ENCODE measurements at regions not wholly inside any gene's neighbourhood (a gene's known extent, or its start where the extent isn't known, plus 50 kb on each side); places are given as distances from the start of the nearest gene placed in this dataset.

DNA sequence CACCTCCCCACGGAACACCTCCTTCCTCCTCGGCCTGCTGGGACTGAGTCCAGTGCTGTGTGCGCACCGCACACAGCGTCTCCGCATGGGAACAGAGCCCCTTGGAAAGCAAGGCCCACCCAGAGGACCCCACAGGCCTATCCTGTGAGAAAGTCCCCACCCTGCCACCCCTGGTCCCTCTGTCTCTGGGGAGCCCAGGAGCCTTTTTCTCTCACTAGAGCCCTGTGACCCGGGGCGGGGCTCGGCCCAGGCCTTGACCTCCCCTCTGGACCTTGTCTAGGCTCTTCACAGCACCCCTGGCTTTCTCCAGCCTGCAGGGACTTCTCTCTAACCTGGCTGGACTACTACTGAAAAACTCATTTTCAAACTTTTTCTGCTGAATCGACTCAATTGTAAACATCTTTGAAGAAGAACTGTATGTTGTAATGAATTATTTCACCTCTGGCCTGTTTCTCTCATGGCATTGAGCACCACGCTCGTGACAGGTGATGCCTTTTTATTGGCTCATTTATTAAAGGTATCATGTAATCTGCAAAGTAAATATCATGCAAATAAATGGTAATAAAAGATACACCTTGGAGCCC, 89.2 kb downstream of the IRX1 start:
- no peaks in the 10 kb centered on the region for H3K9me3 ChIP-seq
- no peaks in the 10 kb centered on the region for H3K27me3 ChIP-seq
- no peaks in the 10 kb centered on the region for H3K4me1 ChIP-seq
- no peak overlapping the region for H3K4me3 ChIP-seq
- TF ChIP-seq POLR2A (IDR thresholded peaks at IDR 0.05), result no peak
- TF ChIP-seq, protein P1, sequence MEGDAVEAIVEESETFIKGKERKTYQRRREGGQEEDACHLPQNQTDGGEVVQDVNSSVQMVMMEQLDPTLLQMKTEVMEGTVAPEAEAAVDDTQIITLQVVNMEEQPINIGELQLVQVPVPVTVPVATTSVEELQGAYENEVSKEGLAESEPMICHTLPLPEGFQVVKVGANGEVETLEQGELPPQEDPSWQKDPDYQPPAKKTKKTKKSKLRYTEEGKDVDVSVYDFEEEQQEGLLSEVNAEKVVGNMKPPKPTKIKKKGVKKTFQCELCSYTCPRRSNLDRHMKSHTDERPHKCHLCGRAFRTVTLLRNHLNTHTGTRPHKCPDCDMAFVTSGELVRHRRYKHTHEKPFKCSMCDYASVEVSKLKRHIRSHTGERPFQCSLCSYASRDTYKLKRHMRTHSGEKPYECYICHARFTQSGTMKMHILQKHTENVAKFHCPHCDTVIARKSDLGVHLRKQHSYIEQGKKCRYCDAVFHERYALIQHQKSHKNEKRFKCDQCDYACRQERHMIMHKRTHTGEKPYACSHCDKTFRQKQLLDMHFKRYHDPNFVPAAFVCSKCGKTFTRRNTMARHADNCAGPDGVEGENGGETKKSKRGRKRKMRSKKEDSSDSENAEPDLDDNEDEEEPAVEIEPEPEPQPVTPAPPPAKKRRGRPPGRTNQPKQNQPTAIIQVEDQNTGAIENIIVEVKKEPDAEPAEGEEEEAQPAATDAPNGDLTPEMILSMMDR (IDR thresholded peaks at IDR 0.05), result no peak
- H3K27ac ChIP-seq, result no peak overlapping the region
- no peak for DNase-seq
- H3K36me3 ChIP-seq, result no peaks in the 10 kb centered on the region

DNA sequence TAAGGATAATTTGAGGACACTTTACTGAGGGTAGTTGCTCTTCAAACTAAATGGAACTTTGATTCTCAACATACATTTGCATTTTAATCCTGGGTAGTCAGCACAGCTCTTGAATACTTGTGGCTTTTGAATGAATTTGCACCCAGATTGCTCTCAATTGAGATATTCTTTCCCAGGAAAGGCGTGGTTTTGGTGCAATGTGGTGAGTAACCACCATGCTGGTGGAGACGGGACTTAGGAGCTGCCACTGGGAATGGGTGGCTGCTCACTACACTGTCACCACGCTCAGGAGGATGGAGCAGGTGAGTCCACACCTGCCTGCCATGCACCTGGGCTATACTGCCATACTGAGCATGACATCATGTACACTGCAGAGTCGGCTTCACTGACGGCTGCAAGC, 99.2 kb downstream of the IRX1 start:
- TF ChIP-seq, protein P1 (IDR thresholded peaks at IDR 0.05), result no peak
- Histone ChIP-seq H3K4me1 (no peaks in the 10 kb centered on the region), H3K27ac (no peak overlapping the region), H3K9me3 (no peaks in the 10 kb centered on the region), H3K4me3 (no peak overlapping the region), H3K27me3 (no peaks in the 10 kb centered on the region), H3K36me3 (no peaks in the 10 kb centered on the region)
- no peak for DNase-seq

DNA sequence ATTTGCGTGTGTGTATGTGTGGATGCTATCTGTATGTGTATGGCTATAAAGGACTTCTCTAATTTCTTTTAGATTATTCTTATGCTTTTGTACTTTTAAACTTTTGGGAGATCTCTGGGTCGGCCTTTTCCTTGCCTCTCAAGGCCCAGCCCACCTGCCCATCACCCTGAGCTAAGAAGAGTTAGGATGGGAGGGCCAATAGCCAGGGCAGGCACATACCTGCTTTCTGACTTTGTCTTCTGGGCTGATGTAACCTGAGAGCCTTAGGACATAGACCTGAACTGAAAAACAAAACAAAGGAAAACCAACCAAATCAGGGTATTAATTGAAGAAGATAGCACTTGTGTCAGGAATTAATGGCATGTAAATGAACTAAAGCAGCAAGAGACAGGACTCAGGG, 100.2 kb downstream of the IRX1 start:
- TF ChIP-seq, protein P1 (IDR thresholded peaks at IDR 0.05), result no peak
- TF ChIP-seq POLR2A (IDR thresholded peaks at IDR 0.05), result no peak
- Histone ChIP-seq H3K4me3 (no peak overlapping the region), H3K27ac (no peak overlapping the region), H3K4me1 (no peaks in the 10 kb centered on the region), H3K36me3 (no peaks in the 10 kb centered on the region), H3K9me3 (no peaks in the 10 kb centered on the region), H3K27me3 (no peaks in the 10 kb centered on the region)
- no peak for DNase-seq

DNA sequence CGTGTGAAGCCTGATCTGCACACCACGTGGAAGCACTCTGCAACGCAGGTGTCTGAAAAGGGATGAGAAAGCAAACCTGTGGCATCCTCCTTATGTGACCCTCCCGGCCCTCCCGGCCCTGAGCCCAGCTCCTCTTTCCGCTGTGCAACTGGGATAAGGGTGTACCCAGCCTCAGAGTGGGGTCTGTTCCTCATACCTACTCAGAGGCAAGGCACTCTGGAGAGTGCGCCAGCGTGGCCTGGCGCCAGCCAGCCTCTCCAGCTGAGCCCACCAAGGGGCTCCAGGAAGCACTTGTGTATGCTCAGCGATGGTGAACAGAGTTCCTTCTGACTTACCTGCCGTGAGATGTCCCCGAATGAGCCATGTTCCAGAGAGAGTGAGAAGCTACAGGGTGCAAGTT, 102.8 kb downstream of the IRX1 start:
- DNase-seq, result no peak
- Histone ChIP-seq H3K36me3 (no peaks in the 10 kb centered on the region), H3K4me1 (no peaks in the 10 kb centered on the region), H3K27ac (no peak overlapping the region), H3K9me3 (no peaks in the 10 kb centered on the region), H3K27me3 (no peaks in the 10 kb centered on the region), H3K4me3 (no peak overlapping the region)
- TF ChIP-seq POLR2A (IDR thresholded peaks at IDR 0.05), result no peak
- TF ChIP-seq, protein P1 (IDR thresholded peaks at IDR 0.05), result no peak

DNA sequence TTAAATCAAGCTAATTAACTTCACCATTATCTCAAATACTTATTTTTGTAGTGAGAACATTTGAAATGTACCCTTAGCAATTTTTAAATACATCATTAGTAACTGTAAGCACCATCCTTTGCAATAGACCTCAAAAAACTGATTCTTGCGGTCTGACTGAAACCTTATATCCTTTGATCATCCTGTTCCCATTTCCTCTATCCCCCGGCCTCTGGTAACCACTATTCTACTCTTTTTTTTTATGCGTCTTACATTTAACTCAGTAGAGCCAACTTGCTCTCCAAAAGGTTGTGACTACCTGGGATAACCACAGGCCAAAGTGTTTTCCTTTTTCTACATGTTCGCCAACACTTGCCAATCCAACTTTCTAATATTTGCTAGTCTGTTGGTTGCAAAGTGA, 106.1 kb downstream of the IRX1 start:
- H3K27me3 ChIP-seq, result no peaks in the 10 kb centered on the region
- no peak for DNase-seq
- TF ChIP-seq, protein P1 (IDR thresholded peaks at IDR 0.05), result no peak
- no peak for TF ChIP-seq POLR2A (IDR thresholded peaks at IDR 0.05)
- H3K36me3 ChIP-seq, result no peaks in the 10 kb centered on the region
- no peak overlapping the region for H3K27ac ChIP-seq
- H3K9me3 ChIP-seq, result no peaks in the 10 kb centered on the region
- no peak overlapping the region for H3K4me3 ChIP-seq
- H3K4me1 ChIP-seq, result no peaks in the 10 kb centered on the region

DNA sequence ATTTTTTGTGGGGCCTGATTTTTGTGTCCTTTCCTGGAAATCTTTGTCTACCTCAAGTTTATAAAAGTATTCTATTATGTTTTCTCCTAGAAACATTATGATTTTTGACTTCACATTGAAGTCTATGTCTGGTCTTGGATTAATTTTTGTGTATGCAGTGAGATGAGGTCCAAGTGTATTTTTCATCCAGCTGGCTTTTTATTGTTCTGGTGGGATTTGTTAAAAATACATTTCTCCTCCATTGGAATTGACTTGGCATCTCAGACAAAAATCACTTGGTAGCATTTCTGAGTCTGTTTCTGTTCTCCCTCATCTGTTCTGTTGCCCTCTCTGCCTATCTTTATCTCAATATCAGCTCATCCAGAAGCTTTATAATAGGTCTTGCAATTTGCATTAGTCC, 109.0 kb downstream of the IRX1 start:
- TF ChIP-seq, protein P1 (IDR thresholded peaks at IDR 0.05), result no peak
- Histone ChIP-seq H3K27me3 (no peaks in the 10 kb centered on the region), H3K9me3 (no peaks in the 10 kb centered on the region), H3K4me1 (no peaks in the 10 kb centered on the region), H3K4me3 (no peak overlapping the region), H3K27ac (no peak overlapping the region), H3K36me3 (no peaks in the 10 kb centered on the region)
- DNase-seq, result no peak

All from Peyer's patch (tissue), 4 donors.